H9 (cell line): ENCODE measurements at regions not wholly inside any gene's neighbourhood (a gene's known extent, or its start where the extent isn't known, plus 50 kb on each side); places are given as distances from the start of the nearest gene placed in this dataset.

Source experiments
- DNase-seq: peaks from one replicate; pipeline ENCODE4 v3.0.0-alpha.2; 2017
- H2AFZ ChIP-seq: one replicate; pipeline ENCODE4 v1.6.1; 2013; ENCODE audit warnings: mild to moderate bottlenecking, low read length, control low read depth, moderate library complexity
- H2AK5ac ChIP-seq: 2 replicates; pipeline ENCODE4 v1.6.1; 2013; ENCODE audit warnings: low read length, control low read depth, mixed read lengths; ENCODE audit not compliant: insufficient read length
- H2BK120ac ChIP-seq: one replicate; pipeline ENCODE4 v1.6.1; 2013; ENCODE audit warnings: low read depth, mild to moderate bottlenecking, low read length, control low read depth, inconsistent platforms; ENCODE audit not compliant: poor library complexity, severe bottlenecking
- H2BK12ac ChIP-seq: 2 replicates; pipeline ENCODE4 v1.6.1; 2013; ENCODE audit warnings: low read length, control low read depth, mixed read lengths, low read depth; ENCODE audit not compliant: insufficient read length
- H2BK15ac ChIP-seq: 2 replicates; pipeline ENCODE4 v1.6.1; 2013; ENCODE audit warnings: low read depth, low read length, control low read depth
- H2BK20ac ChIP-seq: one replicate; pipeline ENCODE4 v1.6.1; 2013; ENCODE audit warnings: low read depth, mild to moderate bottlenecking, low read length, control low read depth, inconsistent platforms; ENCODE audit not compliant: poor library complexity, severe bottlenecking
- H2BK5ac ChIP-seq: 2 replicates; pipeline ENCODE4 v1.6.1; 2013; ENCODE audit warnings: low read length, control low read depth, mixed read lengths; ENCODE audit not compliant: insufficient read length
- H3K14ac ChIP-seq: 2 replicates; pipeline ENCODE4 v1.6.1; 2013; ENCODE audit warnings: low read length, control low read depth; ENCODE audit not compliant: insufficient read depth
- H3K18ac ChIP-seq: 2 replicates; pipeline ENCODE4 v1.6.1; 2013; ENCODE audit warnings: low read depth, mild to moderate bottlenecking, mixed read lengths, low read length, control low read depth; ENCODE audit not compliant: insufficient read length
- H3K23ac ChIP-seq: 2 replicates; pipeline ENCODE4 v1.6.1; 2013; ENCODE audit warnings: low read length, control low read depth, mixed read lengths, low read depth; ENCODE audit not compliant: insufficient read length
- H3K23me2 ChIP-seq: 2 replicates; pipeline ENCODE4 v1.6.1; 2013; ENCODE audit warnings: low read depth, mild to moderate bottlenecking, mixed read lengths, low read length, control low read depth; ENCODE audit not compliant: insufficient read length, poor library complexity, severe bottlenecking
- H3K27ac ChIP-seq: 2 replicates; pipeline ENCODE4 v1.5.1; 2013; ENCODE audit warnings: low read length, control low read depth, mixed read lengths, low read depth; ENCODE audit not compliant: insufficient read length
- H3K27me3 ChIP-seq: 2 replicates; pipeline ENCODE4 v1.6.1; 2013; ENCODE audit warnings: low read length, control low read depth, inconsistent platforms; ENCODE audit not compliant: insufficient read depth
- H3K4ac ChIP-seq: 2 replicates; pipeline ENCODE4 v1.6.1; 2013; ENCODE audit warnings: low read depth, mild to moderate bottlenecking, control low read depth, inconsistent platforms, low read length, moderate library complexity
- H3K4me1 ChIP-seq: 2 replicates; pipeline ENCODE4 v1.6.1; 2013; ENCODE audit warnings: low read length, control low read depth, inconsistent platforms; ENCODE audit not compliant: insufficient read depth
- H3K4me2 ChIP-seq: 2 replicates; pipeline ENCODE4 v1.6.1; 2013; ENCODE audit warnings: low read length, control low read depth, mixed read lengths; ENCODE audit not compliant: insufficient read length, insufficient read depth
- H3K56ac ChIP-seq: 2 replicates; pipeline ENCODE4 v1.6.1; 2013; ENCODE audit warnings: low read depth, mild to moderate bottlenecking, mixed read lengths, low read length, control low read depth; ENCODE audit not compliant: insufficient read length
- H3K79me1 ChIP-seq: 2 replicates; pipeline ENCODE4 v1.6.1; 2013; ENCODE audit warnings: low read depth, mild to moderate bottlenecking, moderate library complexity, low read length, control low read depth, inconsistent platforms; ENCODE audit not compliant: insufficient read depth, poor library complexity, severe bottlenecking
- H3K79me2 ChIP-seq: 2 replicates; pipeline ENCODE4 v1.6.1; 2013; ENCODE audit warnings: low read length, control low read depth, inconsistent platforms; ENCODE audit not compliant: insufficient read depth
- H3K9ac ChIP-seq: 2 replicates; pipeline ENCODE4 v1.6.1; 2013; ENCODE audit warnings: low read length, control low read depth, mixed read lengths; ENCODE audit not compliant: insufficient read length; ENCODE audit errors: extremely low read depth
- H3K9me3 ChIP-seq: one replicate; pipeline ENCODE4 v1.6.1; 2013; ENCODE audit warnings: low read depth, low read length, inconsistent platforms; ENCODE audit not compliant: control insufficient read depth
- H3T11ph ChIP-seq: one replicate; pipeline ENCODE4 v1.6.1; 2013; ENCODE audit warnings: mild to moderate bottlenecking, low read length, control low read depth, inconsistent platforms
- H4K20me1 ChIP-seq: one replicate; pipeline ENCODE4 v1.6.1; 2013; ENCODE audit not compliant: control insufficient read depth, insufficient read length, insufficient read depth
- H4K5ac ChIP-seq: 2 replicates; pipeline ENCODE4 v1.6.1; 2013; ENCODE audit warnings: low read depth, mild to moderate bottlenecking, mixed read lengths, low read length, control low read depth; ENCODE audit not compliant: insufficient read length
- H4K8ac ChIP-seq: replicated peaks from 2 replicates; pipeline ENCODE4 v1.6.1; 2013; ENCODE audit warnings: low read length, control low read depth, mixed read lengths, low read depth; ENCODE audit not compliant: insufficient read length
- H4K91ac ChIP-seq: 2 replicates; pipeline ENCODE4 v1.6.1; 2013; ENCODE audit warnings: low read depth, mild to moderate bottlenecking, moderate library complexity, mixed read lengths, low read length, control low read depth; ENCODE audit not compliant: insufficient read length
- H3K27ac Mint-ChIP-seq, 3 experiments: 2 replicates in 2 of 3; 3 replicates in 1 of 3; pipeline ENCODE4 v1.8.0; 2020 to 2021; ENCODE audit warnings: mixed read lengths in 3 of 3, mild to moderate bottlenecking in 1 of 3, moderate library complexity in 1 of 3
- H3K27me3 Mint-ChIP-seq: 2 replicates; pipeline ENCODE4 v1.8.0; 2021; ENCODE audit warnings: low read depth, mild to moderate bottlenecking, moderate library complexity, mixed read lengths
- H3K36me3 Mint-ChIP-seq, 3 experiments: 2 replicates in 2 of 3; 3 replicates in 1 of 3; pipeline ENCODE4 v1.8.0; 2020 to 2021; ENCODE audit warnings: low read depth in 3 of 3, mixed read lengths in 3 of 3; ENCODE audit not compliant: insufficient read depth in 1 of 3
- H3K4me1 Mint-ChIP-seq, 2 experiments: 2 replicates each; pipeline ENCODE4 v1.8.0; 2020; ENCODE audit warnings: mixed read lengths in 2 of 2
- H3K4me3 Mint-ChIP-seq, 2 experiments: 2 replicates in 1 of 2; 3 replicates in 1 of 2; pipeline ENCODE4 v1.8.0; 2020 to 2021; ENCODE audit warnings: mild to moderate bottlenecking in 2 of 2, mixed read lengths in 2 of 2, moderate library complexity in 1 of 2
- H3K9me3 Mint-ChIP-seq, 2 experiments: 2 replicates in 1 of 2; 3 replicates in 1 of 2; pipeline ENCODE4 v1.8.0; 2020; ENCODE audit warnings: mild to moderate bottlenecking in 2 of 2, mixed read lengths in 2 of 2, moderate library complexity in 1 of 2
- CTCF ChIP-seq: fragments of 200-600 bp; sonication (generic); conservative IDR thresholded peaks from 3 replicates; pipeline ENCODE4 v1.8.0; 2021; ENCODE audit warnings: antibody characterized with exemption, mild to moderate bottlenecking
- WGBS: extraction: QIAGEN DNeasy Blood & Tissue Kit; methylation state at CpG from one replicate; pipeline ENCODE4 v1.1.7; 2013; ENCODE audit warnings: missing lambda C conversion rate, low lambda C conversion rate, mixed read lengths; ENCODE audit not compliant: insufficient read length; ENCODE audit errors: extremely low coverage; 5-methylcytosine and 5-hydroxymethylcytosine counted together

GRCh38 chr1:244161236-244161510, 110.1 kb downstream of the ZBTB18 start:
- peaks cover 14 to 18% of the 10 kb centered on the region in 2 experiments for H3K4me1 Mint-ChIP-seq
- H3K9ac ChIP-seq: no peak overlapping the region

More at GRCh38 chr1:244161236-244161510, 110.1 kb downstream of the ZBTB18 start:
- Histone ChIP-seq H3K79me1 (no peaks in the 10 kb centered on the region), H3K79me2 (no peaks in the 10 kb centered on the region), H2BK12ac (no peak overlapping the region), H2BK120ac (no peak overlapping the region), H3K23me2 (no peaks in the 10 kb centered on the region), H4K5ac (no peak overlapping the region), H3K4ac (no peak overlapping the region), H3K4me1 (peaks cover 19% of the 10 kb centered on the region; the same call in 1 of the 2 replicates), H3K4me2 (no peak overlapping the region), H4K91ac (no peak overlapping the region), H2BK5ac (no peak overlapping the region), H2AK5ac (no peak overlapping the region), H3K9me3 (no peaks in the 10 kb centered on the region), H3K23ac (no peak overlapping the region), H2BK15ac (no peak overlapping the region), H3K27me3 (no peaks in the 10 kb centered on the region), H4K20me1 (no peaks in the 10 kb centered on the region), H3K56ac (no peak overlapping the region), H3K14ac (no peak overlapping the region), H3T11ph (no peak overlapping the region), H2BK20ac (no peak overlapping the region), H3K18ac (no peak overlapping the region), H3K27ac (no peak overlapping the region), H4K8ac (no peak overlapping the region), H2AFZ (no peak overlapping the region)
- no CpG with 5 or more reads among the region's 5 CpGs for WGBS
- no peak for TF ChIP-seq CTCF
- Mint-ChIP-seq H3K27me3 (no peaks in the 10 kb centered on the region; the same call in 1 of the 2 replicates), H3K4me3 (no peak overlapping the region), H3K36me3 (peaks cover 0 to 5% (median 0%) of the 10 kb centered on the region in 3 experiments; a peak in 1 of 7 replicates), H3K27ac (no peak overlapping the region), H3K9me3 (no peaks in the 10 kb centered on the region)
- no peak for DNase-seq
